ENCODE measurements at regions not wholly inside any gene's neighbourhood (a gene's known extent, or its start where the extent isn't known, plus 50 kb on each side); places are given as distances from the start of the nearest gene placed in this dataset.

DNA sequence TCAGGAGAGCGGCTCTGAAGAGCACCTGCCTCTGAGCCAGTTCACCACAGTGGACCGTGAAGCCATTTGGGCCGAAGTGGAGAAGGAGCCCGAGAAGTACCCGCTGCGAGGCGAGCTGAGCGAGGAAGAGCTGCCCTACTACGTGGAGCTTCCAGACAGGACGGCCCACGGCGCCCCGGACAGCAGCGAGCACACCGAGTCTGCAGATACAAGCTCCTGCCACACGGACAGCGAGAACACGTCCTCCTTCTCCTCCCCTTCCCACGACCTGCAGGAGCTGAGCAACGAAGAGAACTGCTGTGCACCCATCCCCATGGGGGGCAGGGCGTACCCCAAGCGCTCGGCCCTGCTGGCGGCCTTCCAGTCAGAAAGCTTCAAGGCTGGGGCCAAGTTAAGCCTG, 74.9 kb upstream of the MORC3 start:
- peaks cover 18% of the 10 kb centered on the region for H3K36me3 ChIP-seq

DNA sequence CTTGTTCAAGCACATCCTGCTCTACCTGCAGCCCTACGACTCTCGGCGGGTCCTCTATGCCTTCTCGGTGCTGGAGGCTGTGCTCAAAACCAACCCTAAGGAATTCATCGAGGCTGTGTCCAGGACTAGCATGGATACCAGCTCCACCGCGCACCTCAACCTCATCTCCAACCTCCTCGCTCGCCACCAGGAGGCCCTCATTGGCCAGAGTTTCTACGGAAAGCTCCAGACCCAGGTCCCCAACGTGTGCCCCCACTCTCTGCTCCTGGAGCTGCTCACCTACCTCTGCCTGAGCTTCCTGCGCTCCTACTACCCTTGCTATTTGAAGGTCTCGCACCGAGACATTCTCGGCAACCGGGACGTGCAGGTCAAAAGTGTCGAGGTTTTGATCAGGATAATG, 74.3 kb upstream of the MORC3 start:
- no peak for DNase-seq (ENCODE audit: low spot score)
- no peak overlapping the region for H3K27ac ChIP-seq
- H3K4me1 ChIP-seq = no peaks in the 10 kb centered on the region
- no peaks in the 10 kb centered on the region for H3K9me3 ChIP-seq
- H3K27me3 ChIP-seq = no peaks in the 10 kb centered on the region
- H3K36me3 ChIP-seq = peaks cover 18% of the 10 kb centered on the region
- H3K4me3 ChIP-seq = no peak overlapping the region
- TF ChIP-seq, protein P1, sequence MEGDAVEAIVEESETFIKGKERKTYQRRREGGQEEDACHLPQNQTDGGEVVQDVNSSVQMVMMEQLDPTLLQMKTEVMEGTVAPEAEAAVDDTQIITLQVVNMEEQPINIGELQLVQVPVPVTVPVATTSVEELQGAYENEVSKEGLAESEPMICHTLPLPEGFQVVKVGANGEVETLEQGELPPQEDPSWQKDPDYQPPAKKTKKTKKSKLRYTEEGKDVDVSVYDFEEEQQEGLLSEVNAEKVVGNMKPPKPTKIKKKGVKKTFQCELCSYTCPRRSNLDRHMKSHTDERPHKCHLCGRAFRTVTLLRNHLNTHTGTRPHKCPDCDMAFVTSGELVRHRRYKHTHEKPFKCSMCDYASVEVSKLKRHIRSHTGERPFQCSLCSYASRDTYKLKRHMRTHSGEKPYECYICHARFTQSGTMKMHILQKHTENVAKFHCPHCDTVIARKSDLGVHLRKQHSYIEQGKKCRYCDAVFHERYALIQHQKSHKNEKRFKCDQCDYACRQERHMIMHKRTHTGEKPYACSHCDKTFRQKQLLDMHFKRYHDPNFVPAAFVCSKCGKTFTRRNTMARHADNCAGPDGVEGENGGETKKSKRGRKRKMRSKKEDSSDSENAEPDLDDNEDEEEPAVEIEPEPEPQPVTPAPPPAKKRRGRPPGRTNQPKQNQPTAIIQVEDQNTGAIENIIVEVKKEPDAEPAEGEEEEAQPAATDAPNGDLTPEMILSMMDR (IDR thresholded peaks at IDR 0.05) = no peak

More for the DNA sequence above, 74.9 kb upstream of the MORC3 start:
- no peaks in the 10 kb centered on the region for H3K27me3 ChIP-seq
- no peak overlapping the region for H3K4me3 ChIP-seq
- no peak for DNase-seq (ENCODE audit: low spot score)
- no peaks in the 10 kb centered on the region for H3K4me1 ChIP-seq
- H3K9me3 ChIP-seq = no peaks in the 10 kb centered on the region
- H3K27ac ChIP-seq = no peak overlapping the region
- TF ChIP-seq, protein P1 (IDR thresholded peaks at IDR 0.05) = no peak

DNA sequence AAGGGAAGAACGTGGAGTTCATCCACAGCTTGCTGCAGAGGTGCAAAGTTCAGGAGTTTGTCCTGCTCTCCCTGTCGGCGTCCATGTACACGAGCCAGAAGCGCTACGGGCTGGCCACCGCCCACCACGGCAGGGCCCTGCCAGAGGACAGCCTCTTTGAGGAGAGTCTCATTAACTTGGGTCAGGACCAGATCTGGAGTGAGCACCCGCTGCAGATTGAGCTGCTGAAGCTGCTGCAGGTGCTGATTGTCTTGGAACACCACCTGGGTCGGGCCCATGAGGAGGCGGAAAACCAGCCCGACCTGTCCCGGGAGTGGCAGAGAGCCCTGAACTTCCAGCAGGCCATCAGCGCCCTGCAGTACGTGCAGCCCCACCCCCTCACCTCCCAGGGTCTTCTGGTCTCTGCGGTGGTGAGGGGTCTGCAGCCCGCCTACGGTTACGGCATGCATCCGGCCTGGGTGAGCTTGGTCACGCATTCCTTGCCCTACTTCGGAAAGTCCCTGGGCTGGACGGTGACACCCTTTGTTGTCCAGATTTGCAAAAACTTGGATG, 73.8 kb upstream of the MORC3 start:
- Histone ChIP-seq H3K27ac (no peak overlapping the region), H3K9me3 (no peaks in the 10 kb centered on the region), H3K4me1 (no peaks in the 10 kb centered on the region), H3K4me3 (no peak overlapping the region), H3K27me3 (no peaks in the 10 kb centered on the region), H3K36me3 (peaks cover 18% of the 10 kb centered on the region)
- DNase-seq (ENCODE audit: low spot score) = no peak
- TF ChIP-seq, protein P1 (IDR thresholded peaks at IDR 0.05) = no peak

DNA sequence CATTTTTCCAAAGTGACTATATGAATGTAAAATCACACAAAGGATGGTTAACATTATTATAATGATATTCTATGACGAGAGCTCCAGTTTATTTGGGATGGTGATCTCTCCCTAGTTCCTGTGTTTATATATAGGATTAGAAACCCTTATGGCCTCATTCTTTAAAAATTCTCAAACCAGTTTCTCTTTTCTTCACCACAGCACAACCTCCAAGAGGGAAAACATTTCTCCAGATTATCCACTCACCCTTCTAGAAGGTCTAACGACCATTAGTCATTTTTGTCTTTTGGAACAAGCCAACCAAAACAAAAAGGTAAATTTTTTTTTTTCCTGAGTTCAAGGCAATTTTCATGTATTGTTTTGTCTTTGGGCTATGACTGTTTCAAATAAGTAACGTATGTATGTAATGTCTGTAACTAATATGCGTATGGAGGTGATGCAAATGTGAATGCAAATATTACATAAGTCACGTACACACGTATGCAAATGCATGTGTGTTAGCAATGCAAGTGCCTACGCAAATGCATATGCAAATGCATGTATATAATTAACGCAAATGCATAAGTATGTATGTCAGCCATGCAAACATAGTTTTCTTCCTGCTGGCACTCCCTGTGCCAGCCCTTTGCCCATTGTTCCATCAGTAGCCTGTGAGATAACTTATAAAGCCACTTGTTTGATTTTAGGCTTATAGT, 72.5 kb upstream of the MORC3 start:
- Histone ChIP-seq H3K36me3 (peaks cover 18% of the 10 kb centered on the region), H3K4me3 (no peak overlapping the region), H3K4me1 (no peaks in the 10 kb centered on the region), H3K27me3 (no peaks in the 10 kb centered on the region), H3K27ac (no peak overlapping the region), H3K9me3 (no peaks in the 10 kb centered on the region)
- TF ChIP-seq, protein P1 (IDR thresholded peaks at IDR 0.05) = no peak
- no peak for DNase-seq (ENCODE audit: low spot score)

DNA sequence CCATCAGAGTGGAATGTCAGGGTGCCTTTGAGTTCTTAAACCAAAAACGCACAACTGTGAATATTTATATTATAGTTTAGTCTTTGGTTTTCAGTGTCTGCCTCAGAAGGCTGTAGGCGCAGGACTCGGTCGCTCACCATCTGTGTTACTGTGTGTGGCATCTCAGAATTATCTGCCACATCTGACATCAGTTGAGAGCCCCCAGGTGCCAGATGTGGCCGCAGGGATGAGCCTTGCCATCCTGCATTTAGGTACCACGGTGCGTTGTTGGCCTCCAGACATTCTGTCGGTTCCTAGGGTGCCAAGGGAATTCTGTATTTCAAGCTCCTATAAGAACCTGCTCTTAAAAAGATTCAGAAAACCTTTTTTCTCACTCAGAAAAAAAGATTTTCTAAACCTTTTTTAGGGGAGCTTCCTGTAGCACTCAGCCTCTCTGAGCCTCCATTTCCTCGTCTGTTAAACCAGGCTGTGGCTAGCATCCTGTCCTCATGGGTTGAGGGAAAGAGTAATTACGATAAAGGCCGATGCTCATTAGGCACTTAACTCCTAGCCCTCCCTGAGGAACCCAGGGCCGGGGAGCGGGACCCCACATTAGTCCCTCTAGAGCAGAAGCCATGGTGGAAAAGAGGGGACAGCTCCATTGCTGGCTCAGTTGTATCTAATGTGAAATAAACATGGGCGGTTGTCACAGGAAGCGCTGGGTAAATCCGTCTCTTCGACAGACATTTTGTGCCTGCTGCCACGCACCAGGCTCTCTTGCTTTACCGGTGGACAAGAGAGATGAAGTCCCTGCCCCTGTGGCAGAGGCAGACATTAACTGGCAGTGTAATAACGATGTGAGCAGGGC, 70.2 kb upstream of the MORC3 start:
- no peak overlapping the region for H3K27ac ChIP-seq
- H3K36me3 ChIP-seq = peaks cover 25% of the 10 kb centered on the region
- no peaks in the 10 kb centered on the region for H3K9me3 ChIP-seq
- no peaks in the 10 kb centered on the region for H3K4me1 ChIP-seq
- no peak for DNase-seq (ENCODE audit: low spot score)
- no peaks in the 10 kb centered on the region for H3K27me3 ChIP-seq
- TF ChIP-seq, protein P1 (IDR thresholded peaks at IDR 0.05) = no peak
- no peak overlapping the region for H3K4me3 ChIP-seq

Measured in right atrium auricular region (tissue), 2 donors.